ENCODE measurements at regions not wholly inside any gene's neighbourhood (a gene's known extent, or its start where the extent isn't known, plus 50 kb on each side); places are given as distances from the start of the nearest gene placed in this dataset.
"Not testable (repeated sequence)": the region's sequence is repeated elsewhere in the genome, so short reads cannot be mapped to it uniquely, and the experiment has no call there.

DNA sequence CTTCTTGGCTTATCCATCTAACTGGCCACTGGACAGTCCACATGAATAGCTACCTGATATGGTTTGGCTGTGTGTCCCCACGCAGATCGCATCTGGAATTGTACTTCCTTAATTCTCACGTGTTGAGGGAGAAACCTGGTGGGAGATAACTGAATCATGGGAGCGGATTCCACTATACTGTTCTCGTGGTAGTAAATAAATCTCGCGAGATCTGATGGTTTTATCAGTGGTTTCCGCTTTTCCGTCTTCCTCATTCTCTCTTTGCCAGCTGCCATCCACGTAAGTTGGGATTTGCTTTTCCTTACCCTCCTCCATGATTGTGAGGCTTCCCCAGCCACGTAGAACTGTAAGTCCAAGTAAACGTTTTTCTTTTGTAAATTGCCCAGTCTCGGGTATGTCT, 1496.4 kb downstream of the KHDRBS2 start:
- DNase-seq (ENCODE audit: low spot score) = not testable (repeated sequence)

- DNase-seq (ENCODE audit: low spot score) = not testable (repeated sequence)
Observed at GRCh38 chr6:60782698-60783464, 1503.1 kb downstream of the KHDRBS2 start.

DNA sequence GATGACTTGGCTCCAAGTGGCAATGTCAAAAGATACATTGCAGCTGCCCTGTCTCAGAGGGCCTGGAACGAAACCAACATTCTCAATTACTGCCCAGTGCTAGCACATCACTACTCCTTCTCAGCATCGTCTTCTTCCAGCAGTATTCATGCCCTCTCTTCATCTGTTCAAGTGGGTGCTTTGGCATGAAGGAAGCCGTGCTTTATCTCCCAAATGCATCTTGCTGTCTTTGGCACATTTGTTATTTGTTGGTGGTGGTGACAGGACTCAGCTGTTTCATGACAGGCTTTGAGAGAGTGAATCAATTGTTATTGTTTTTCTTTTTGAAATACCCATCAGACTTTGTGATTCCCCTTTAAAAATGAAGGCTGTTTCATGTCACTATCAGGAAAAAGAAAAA, 1506.4 kb downstream of the KHDRBS2 start:
- not testable (repeated sequence) for DNase-seq (ENCODE audit: low spot score)

- DNase-seq (ENCODE audit: low spot score) = not testable (repeated sequence)
Observed at GRCh38 chr6:60767791-60768499, 1518.1 kb downstream of the KHDRBS2 start.

DNA sequence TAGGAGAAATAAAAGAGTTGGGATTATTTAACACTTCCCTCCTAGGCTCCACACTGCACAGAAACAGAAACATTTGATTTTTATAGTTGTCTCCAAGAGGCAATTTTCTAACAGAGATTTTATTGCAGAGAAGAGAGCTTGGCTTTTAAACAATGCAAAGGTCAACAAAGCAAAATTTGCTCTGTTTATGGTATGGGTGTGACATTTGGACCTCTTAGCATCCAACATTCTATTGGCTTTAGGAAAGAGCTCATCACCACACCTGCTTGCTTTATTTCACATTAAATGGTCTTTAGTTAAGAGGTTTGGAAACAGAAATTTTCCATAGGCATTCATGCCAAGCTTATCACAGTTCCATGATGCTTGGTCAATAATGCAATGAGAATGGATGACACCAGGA, 1520.7 kb downstream of the KHDRBS2 start:
- not testable (repeated sequence) for DNase-seq (ENCODE audit: low spot score)

GRCh38 chr6:60763464-60764080, 1522.5 kb downstream of the KHDRBS2 start:
- DNase-seq (ENCODE audit: low spot score) = not testable (repeated sequence)

GRCh38 chr6:60760928-60761327, 1525.1 kb downstream of the KHDRBS2 start:
- not testable (repeated sequence) for DNase-seq (ENCODE audit: low spot score)

DNA sequence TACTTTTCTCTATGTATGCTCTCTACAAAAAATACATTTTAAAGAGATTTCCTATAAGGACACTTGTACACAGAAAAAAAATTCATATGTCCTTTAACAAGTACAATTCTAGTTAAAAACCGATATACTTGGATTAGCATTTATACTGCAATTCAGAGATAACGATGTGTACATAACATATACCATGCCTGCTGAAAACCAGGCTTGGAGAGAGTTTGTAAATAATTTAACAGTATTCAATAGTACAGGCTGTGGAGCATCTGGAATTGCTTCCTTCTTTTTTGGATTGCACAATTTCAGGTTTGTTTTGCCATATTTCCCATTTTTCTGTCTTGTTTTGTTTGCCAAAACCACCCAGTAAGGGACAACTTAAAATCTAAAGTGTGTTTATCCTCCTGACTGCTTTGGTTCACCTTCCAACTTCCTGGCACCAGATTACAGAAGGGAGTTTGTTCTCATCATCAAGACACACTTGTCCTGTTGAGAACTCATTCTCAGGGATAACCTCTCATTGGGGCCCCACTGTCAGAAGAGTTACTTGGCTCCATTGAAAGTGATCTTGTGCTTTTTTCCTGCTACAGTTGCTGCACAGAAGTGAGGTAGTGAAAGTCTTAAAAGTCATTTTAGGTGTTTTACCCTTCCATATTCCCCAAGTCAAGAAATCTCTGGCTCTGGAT, 1526.7 kb downstream of the KHDRBS2 start:
- not testable (repeated sequence) for DNase-seq (ENCODE audit: low spot score)

DNA sequence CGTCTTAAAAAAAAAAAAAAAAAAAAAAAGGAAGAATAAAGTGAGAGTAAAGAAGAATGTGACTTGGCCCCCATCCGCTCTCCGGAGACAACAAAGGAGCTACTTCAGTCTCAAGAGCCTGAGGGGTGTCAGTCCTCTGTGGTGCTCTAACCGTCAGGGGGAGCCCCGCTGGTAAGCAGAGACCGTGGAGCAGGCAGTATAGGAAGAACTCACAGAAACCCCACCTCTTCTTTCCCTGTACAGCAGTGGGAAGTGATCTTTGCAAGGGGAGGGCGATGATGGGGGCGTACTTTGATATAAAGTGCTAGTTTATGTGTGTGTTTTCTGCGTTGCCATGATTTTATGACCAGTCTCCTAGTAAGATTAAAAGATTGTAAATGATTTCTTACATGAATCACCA, 1527.3 kb downstream of the KHDRBS2 start:
- DNase-seq (ENCODE audit: low spot score) = not testable (repeated sequence)

DNA sequence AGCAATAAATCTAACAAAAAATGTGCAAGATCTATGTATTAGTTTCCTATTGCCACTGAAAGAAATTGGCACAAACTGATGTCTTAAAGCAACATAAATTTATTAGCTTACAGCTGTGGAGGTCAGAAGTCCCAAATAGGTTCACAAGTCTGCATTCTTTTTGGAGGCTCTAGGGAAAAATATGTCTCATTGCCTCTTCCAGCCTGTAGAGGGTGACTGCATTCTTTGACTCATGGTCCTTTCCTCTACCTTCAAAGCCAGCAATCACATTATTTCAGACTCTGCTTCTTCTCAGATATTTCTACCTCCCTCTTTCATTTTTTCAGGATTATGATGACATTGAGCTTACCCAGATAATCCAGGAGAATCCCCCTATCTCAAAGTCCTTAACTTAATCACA, 1531.1 kb downstream of the KHDRBS2 start:
- DNase-seq (ENCODE audit: low spot score) = no peak

GRCh38 chr6:60750353-60751081, 1535.5 kb downstream of the KHDRBS2 start:
- not testable (repeated sequence) for DNase-seq (ENCODE audit: low spot score)

- not testable (repeated sequence) for DNase-seq (ENCODE audit: low spot score)
Observed at GRCh38 chr6:60747765-60748556, 1538.1 kb downstream of the KHDRBS2 start.

DNA sequence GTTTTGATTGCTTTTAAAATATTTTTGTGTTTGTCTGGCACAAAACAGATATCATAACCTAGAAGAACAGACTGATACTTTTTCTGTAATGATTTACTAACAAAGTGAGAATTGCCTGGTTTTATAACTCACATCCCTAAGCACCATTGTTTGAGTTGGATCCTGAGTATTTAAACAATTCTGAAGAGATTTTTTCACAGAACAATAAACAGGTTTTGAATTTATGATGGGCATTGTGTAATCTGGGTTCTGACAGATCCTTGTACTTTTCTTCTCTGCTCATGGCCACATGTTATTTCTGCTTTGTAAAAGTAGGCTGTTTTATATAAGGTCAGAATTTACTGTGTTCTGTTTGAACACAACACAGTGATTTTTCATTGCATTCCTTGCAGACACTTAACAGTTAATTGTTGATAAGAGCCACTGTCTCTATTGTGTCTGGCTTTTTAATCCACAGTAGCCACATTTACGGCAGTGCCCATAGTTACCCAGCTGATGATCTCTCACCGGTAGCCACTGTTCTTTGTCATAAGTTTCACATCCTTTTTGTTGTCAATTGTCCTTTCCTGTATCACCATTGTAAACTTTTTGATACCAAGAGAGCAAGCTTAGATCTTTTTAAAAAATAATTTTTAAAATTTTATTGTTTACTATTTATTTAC, 1548.1 kb downstream of the KHDRBS2 start:
- DNase-seq (ENCODE audit: low spot score) = not testable (repeated sequence)

GRCh38 chr6:60737315-60737714, 1548.7 kb downstream of the KHDRBS2 start:
- not testable (repeated sequence) for DNase-seq (ENCODE audit: low spot score)

DNA sequence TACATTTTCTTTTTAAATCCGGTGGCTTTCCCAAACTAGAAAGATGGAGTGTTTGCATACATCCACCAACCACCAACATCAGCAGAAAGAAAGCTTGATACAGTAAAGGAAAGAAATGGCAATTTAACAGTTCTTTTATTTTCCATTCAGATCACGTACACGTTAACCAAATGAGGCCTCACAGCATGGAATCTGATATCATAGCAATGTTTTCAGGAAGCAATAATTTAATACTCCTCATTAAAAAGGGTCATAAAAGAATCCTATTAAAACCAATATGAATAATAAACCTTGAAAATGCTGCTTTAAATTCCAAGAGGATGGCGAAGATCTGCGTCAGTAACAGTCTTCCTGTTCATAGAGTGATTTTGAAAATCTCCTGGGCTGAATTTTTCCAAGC, 1562.1 kb downstream of the KHDRBS2 start:
- not testable (repeated sequence) for DNase-seq (ENCODE audit: low spot score)

- DNase-seq (ENCODE audit: low spot score) = no peak
Observed at GRCh38 chr6:60695232-60695631, 1590.8 kb downstream of the KHDRBS2 start.

- no peak for DNase-seq (ENCODE audit: low spot score)
Observed at GRCh38 chr6:60687085-60687484, 1598.9 kb downstream of the KHDRBS2 start.

DNA sequence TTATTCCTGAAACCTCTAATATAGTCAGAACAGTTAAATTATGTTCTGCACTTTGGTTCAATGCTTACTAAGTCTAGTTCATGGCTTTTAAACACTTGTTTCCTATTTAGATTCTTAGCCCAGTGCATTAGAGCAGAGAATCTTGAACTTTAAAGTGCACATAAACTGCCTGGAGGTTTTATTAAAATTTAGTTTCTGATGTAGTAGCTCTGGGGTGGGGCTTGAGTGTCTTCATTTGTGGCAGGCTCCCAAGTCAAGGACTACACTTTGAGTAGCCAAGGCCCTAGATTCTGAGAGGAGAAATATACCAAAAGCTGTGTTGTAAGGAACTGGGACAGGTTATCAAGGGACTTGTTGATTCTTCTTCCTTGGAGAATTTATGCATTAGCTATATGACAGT, 1604.2 kb downstream of the KHDRBS2 start:
- no peak for DNase-seq (ENCODE audit: low spot score)

DNA sequence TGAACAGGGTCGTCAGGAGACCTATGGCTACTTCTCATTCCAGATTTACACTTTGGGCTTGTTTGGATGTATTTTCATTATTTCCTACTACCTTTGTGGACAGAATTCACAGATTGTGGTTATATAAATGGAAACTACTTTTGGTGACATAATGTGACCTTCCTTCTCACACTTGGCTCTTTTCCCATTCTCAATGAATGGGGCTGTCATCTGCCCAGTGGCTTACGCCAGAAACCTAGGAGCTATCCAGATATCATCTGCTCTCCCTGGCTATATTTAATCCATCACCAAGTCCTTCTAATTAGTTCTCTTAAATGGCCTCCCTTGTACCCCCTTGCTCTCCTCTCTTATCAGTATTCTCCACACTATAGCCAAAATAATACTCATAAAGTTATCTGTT, 1606.8 kb downstream of the KHDRBS2 start:
- DNase-seq (ENCODE audit: low spot score) = no peak

DNA sequence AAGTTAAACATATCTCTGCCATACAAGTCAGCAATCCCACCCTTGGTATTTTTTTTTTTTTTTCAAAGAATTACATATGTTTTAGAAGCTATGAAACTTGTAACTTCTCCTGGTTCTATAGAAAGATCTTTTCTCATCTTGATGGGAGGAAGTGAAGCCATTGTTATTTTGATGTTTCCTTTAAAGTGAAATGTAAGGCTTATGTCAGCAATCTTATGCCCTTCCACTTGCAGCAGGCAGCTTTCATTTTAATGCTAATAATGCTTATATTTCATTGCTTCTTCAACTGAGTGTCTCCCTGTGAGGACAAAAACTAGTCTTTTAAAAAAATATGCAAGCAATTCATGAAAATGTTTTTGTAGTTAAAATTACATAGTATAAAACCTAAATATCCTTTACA, 1614.7 kb downstream of the KHDRBS2 start:
- no peak for DNase-seq (ENCODE audit: low spot score)

Data from HT-29 (cell line).